ENCODE measurements at regions not wholly inside any gene's neighbourhood (a gene's known extent, or its start where the extent isn't known, plus 50 kb on each side); places are given as distances from the start of the nearest gene placed in this dataset.

DNA sequence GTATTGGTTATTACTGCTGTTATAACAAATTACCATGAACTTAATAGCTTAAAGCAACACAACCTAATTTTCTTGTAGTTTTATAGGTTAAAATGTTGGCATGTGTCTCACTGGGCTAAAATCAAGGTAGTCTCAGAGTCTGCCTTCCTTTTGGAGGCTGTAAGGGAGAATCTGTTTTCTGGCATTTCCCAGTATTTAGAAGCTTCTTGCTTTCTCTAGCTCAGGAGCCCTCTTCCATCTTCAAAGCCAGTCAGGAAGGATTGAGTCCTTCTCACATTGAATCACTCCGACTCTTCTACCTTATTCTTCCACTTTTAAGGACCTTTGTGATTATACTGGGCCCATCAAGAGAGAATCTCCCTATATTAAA, 156.2 kb downstream of the MBL2 start:
- TF ChIP-seq, protein P1, sequence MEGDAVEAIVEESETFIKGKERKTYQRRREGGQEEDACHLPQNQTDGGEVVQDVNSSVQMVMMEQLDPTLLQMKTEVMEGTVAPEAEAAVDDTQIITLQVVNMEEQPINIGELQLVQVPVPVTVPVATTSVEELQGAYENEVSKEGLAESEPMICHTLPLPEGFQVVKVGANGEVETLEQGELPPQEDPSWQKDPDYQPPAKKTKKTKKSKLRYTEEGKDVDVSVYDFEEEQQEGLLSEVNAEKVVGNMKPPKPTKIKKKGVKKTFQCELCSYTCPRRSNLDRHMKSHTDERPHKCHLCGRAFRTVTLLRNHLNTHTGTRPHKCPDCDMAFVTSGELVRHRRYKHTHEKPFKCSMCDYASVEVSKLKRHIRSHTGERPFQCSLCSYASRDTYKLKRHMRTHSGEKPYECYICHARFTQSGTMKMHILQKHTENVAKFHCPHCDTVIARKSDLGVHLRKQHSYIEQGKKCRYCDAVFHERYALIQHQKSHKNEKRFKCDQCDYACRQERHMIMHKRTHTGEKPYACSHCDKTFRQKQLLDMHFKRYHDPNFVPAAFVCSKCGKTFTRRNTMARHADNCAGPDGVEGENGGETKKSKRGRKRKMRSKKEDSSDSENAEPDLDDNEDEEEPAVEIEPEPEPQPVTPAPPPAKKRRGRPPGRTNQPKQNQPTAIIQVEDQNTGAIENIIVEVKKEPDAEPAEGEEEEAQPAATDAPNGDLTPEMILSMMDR (IDR thresholded peaks at IDR 0.05): no peak
- no peak for TF ChIP-seq POLR2A (IDR thresholded peaks at IDR 0.05)
